HL-60 (cell line): ENCODE measurements at regions not wholly inside any gene's neighbourhood (a gene's known extent, or its start where the extent isn't known, plus 50 kb on each side); places are given as distances from the start of the nearest gene placed in this dataset.

Source experiments
- POLR2AphosphoS5 ChIP-seq: IDR thresholded peaks from 2 replicates; pipeline ENCODE4 v1.6.1; 2012; ENCODE audit warnings: low read depth
- REST ChIP-seq: IDR thresholded peaks from 2 replicates; pipeline ENCODE4 v1.6.1; 2012; ENCODE audit warnings: low read depth; ENCODE audit not compliant: insufficient replicate concordance
- SPI1 ChIP-seq: IDR thresholded peaks from 2 replicates; pipeline ENCODE4 v1.6.1; 2012; ENCODE audit warnings: low read depth, mild to moderate bottlenecking, borderline replicate concordance
- TF ChIP-seq, protein P1 (sequence below): IDR thresholded peaks from one replicate; pipeline ENCODE4 v1.5.1; 2011; ENCODE audit warnings: low read length, control low read depth, inconsistent platforms; ENCODE audit not compliant: insufficient read depth

- TF ChIP-seq, protein P1, sequence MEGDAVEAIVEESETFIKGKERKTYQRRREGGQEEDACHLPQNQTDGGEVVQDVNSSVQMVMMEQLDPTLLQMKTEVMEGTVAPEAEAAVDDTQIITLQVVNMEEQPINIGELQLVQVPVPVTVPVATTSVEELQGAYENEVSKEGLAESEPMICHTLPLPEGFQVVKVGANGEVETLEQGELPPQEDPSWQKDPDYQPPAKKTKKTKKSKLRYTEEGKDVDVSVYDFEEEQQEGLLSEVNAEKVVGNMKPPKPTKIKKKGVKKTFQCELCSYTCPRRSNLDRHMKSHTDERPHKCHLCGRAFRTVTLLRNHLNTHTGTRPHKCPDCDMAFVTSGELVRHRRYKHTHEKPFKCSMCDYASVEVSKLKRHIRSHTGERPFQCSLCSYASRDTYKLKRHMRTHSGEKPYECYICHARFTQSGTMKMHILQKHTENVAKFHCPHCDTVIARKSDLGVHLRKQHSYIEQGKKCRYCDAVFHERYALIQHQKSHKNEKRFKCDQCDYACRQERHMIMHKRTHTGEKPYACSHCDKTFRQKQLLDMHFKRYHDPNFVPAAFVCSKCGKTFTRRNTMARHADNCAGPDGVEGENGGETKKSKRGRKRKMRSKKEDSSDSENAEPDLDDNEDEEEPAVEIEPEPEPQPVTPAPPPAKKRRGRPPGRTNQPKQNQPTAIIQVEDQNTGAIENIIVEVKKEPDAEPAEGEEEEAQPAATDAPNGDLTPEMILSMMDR: no peak
- no peak for TF ChIP-seq SPI1
- TF ChIP-seq REST: no peak
- TF ChIP-seq POLR2AphosphoS5: no peak
These were observed 109.1 kb upstream of the ID2 start for GRCh38 chr2:8572712-8573233.
